ENCODE measurements at regions not wholly inside any gene's neighbourhood (a gene's known extent, or its start where the extent isn't known, plus 50 kb on each side); places are given as distances from the start of the nearest gene placed in this dataset.

GRCh38 chr13:42409551-42409950, 137.6 kb downstream of the AKAP11 start:
- DNase-seq (ENCODE audit: low read depth, low spot score): no peak
- H3K4me3 ChIP-seq (ENCODE audit: low read depth, low read length): no peak overlapping the region
- ChIA-PET CTCF (no interaction called here), POLR2A (no interaction called here)
- no peak for TF ChIP-seq CTCF (IDR thresholded peaks at IDR 0.05; ENCODE audit: insufficient read depth, low read length, missing control alignments)

DNA sequence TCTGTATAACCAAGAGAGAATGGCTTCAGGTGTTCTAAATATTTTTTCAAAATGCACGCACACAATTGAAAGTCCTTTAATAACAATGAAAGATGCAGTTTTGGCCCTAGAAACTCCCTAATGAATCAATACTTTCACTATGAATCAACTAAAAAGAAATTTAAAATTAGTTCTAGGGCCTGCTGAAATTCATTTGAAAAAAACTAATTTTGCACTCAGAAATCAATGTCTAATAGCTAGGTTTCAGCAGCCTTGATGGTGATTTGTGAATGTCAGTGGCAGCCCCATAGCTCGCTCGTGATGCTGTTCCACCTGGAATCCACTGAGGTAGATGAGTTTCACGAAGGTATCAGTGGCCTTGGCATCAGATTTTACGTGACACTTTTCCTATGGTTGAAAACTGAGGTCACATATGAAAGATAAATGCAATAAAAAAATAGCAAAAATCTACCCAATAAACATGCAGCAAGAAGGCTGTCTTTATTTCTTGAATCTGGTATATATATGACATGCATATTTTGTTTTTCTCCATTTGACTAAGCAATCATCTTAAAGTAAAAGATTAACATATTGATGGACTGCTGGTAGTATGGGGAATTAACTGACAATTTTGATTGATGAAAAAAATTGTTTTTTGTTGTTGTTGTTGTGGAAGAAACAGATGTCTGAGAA, 141.0 kb downstream of the AKAP11 start:
- ChIA-PET POLR2A (no interaction called here), CTCF (no interaction called here)
- H3K4me3 ChIP-seq (ENCODE audit: low read depth, low read length): no peak overlapping the region
- no peak for TF ChIP-seq CTCF (IDR thresholded peaks at IDR 0.05; ENCODE audit: insufficient read depth, low read length, missing control alignments)
- no peak for DNase-seq (ENCODE audit: low read depth, low spot score)

DNA sequence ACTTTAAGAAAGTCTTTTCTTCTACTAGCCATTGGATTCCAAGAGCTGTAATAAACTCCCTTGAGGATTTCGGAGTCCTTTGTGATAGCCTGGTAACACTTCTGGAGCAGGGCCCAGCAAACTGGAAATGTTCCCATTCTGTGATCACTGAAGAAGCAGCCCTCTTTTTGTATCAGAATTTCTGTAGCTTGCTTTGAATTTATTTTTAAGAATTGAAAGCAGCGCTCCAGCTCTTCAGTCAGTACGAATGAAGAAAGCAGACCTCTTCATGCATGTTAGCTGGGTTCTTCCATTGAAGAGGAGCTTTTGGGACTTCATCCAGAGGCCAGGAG, 141.5 kb downstream of the AKAP11 start:
- POLR2A ChIA-PET: no interaction called here

GRCh38 chr13:42417626-42418025, 145.7 kb downstream of the AKAP11 start:
- no peak for TF ChIP-seq CTCF (IDR thresholded peaks at IDR 0.05; ENCODE audit: insufficient read depth, low read length, missing control alignments)
- no peak overlapping the region for H3K4me3 ChIP-seq (ENCODE audit: low read depth, low read length)
- POLR2A ChIA-PET: no interaction called here
- CTCF ChIA-PET: no interaction called here
- DNase-seq (ENCODE audit: low read depth, low spot score): no peak

More for the DNA sequence above, 141.5 kb downstream of the AKAP11 start:
- DNase-seq (ENCODE audit: low read depth, low spot score): no peak
- TF ChIP-seq CTCF (IDR thresholded peaks at IDR 0.05; ENCODE audit: insufficient read depth, low read length, missing control alignments): no peak
- CTCF ChIA-PET: no interaction called here
- no peak overlapping the region for H3K4me3 ChIP-seq (ENCODE audit: low read depth, low read length)

GRCh38 chr13:42418184-42418583, 146.2 kb downstream of the AKAP11 start:
- TF ChIP-seq CTCF (IDR thresholded peaks at IDR 0.05; ENCODE audit: insufficient read depth, low read length, missing control alignments): no peak
- no peak for DNase-seq (ENCODE audit: low read depth, low spot score)
- H3K4me3 ChIP-seq (ENCODE audit: low read depth, low read length): no peak overlapping the region
- ChIA-PET POLR2A (no interaction called here), CTCF (no interaction called here)

- no peak for TF ChIP-seq CTCF (IDR thresholded peaks at IDR 0.05; ENCODE audit: insufficient read depth, low read length, missing control alignments)
- DNase-seq (ENCODE audit: low read depth, low spot score): no peak
- H3K4me3 ChIP-seq (ENCODE audit: low read depth, low read length): no peak overlapping the region
- CTCF ChIA-PET: no interaction called here
- POLR2A ChIA-PET: no interaction called here
Measured at GRCh38 chr13:42420304-42420703, 148.4 kb downstream of the AKAP11 start.

Data from AG04449 (cell line).